ENCODE measurements at regions not wholly inside any gene's neighbourhood (a gene's known extent, or its start where the extent isn't known, plus 50 kb on each side); places are given as distances from the start of the nearest gene placed in this dataset.

- DNase-seq (no peak), ATAC-seq (ENCODE audit: insufficient read depth, low FRiP score) (no peak)
- WGBS, 2 donors = 71 to 79% methylated on average over 3 of the region's 3 CpGs
- Histone ChIP-seq H3K9ac (ENCODE audit: insufficient read depth in 1 of 2, low read length in 2 of 2) (no peak overlapping the region), H3K4me1 (ENCODE audit: control insufficient read depth in 5 of 5, insufficient read depth in 5 of 5, low read length in 5 of 5) (no peaks in the 10 kb centered on the region), H3K27ac (ENCODE audit: low read depth in 1 of 2, low read length in 1 of 2) (no peak overlapping the region), H3K36me3 (ENCODE audit: control insufficient read depth in 4 of 4, insufficient read depth in 4 of 4, low read length in 4 of 4) (no peaks in the 10 kb centered on the region), H3K9me3 (ENCODE audit: control insufficient read depth in 4 of 4, insufficient read depth in 3 of 4, low read length in 3 of 4) (no peaks in the 10 kb centered on the region), H3K4me3 (no peak overlapping the region), H3K27me3 (ENCODE audit: control insufficient read depth in 3 of 3, insufficient read depth in 3 of 3, low read length in 2 of 3) (peaks cover 0 to 4% (median 0%) of the 10 kb centered on the region in 3 donors)
- no peak for TF ChIP-seq CTCF (IDR thresholded peaks at IDR 0.05; ENCODE audit: control extremely low read depth, extremely low read depth)
Observed at GRCh38 chr5:38039826-38040225, 200.0 kb upstream of the GDNF start.

GRCh38 chr5:38039091-38039490 lies 199.2 kb upstream of the GDNF start:
- DNase-seq (no peak), ATAC-seq (ENCODE audit: insufficient read depth, low FRiP score) (no peak)
- Histone ChIP-seq H3K9ac (ENCODE audit: insufficient read depth in 1 of 2, low read length in 2 of 2) (no peak overlapping the region), H3K36me3 (ENCODE audit: control insufficient read depth in 4 of 4, insufficient read depth in 4 of 4, low read length in 4 of 4) (no peaks in the 10 kb centered on the region), H3K9me3 (ENCODE audit: control insufficient read depth in 4 of 4, insufficient read depth in 3 of 4, low read length in 3 of 4) (no peaks in the 10 kb centered on the region), H3K27ac (ENCODE audit: low read depth in 1 of 2, low read length in 1 of 2) (no peak overlapping the region), H3K27me3 (ENCODE audit: control insufficient read depth in 3 of 3, insufficient read depth in 3 of 3, low read length in 2 of 3) (peaks cover 0 to 4% (median 0%) of the 10 kb centered on the region in 3 donors), H3K4me1 (ENCODE audit: control insufficient read depth in 5 of 5, insufficient read depth in 5 of 5, low read length in 5 of 5) (no peaks in the 10 kb centered on the region), H3K4me3 (no peak overlapping the region)
- 90 to 91% methylated on average over 2 of the region's 2 CpGs for WGBS, 2 donors
- TF ChIP-seq CTCF (IDR thresholded peaks at IDR 0.05; ENCODE audit: control extremely low read depth, extremely low read depth) = no peak

- Histone ChIP-seq H3K4me1 (ENCODE audit: control insufficient read depth in 5 of 5, insufficient read depth in 5 of 5, low read length in 5 of 5) (no peaks in the 10 kb centered on the region), H3K27me3 (ENCODE audit: control insufficient read depth in 3 of 3, insufficient read depth in 3 of 3, low read length in 2 of 3) (peaks cover 0 to 4% (median 0%) of the 10 kb centered on the region in 3 donors), H3K27ac (ENCODE audit: low read depth in 1 of 2, low read length in 1 of 2) (no peak overlapping the region), H3K4me3 (no peak overlapping the region), H3K36me3 (ENCODE audit: control insufficient read depth in 4 of 4, insufficient read depth in 4 of 4, low read length in 4 of 4) (no peaks in the 10 kb centered on the region), H3K9me3 (ENCODE audit: control insufficient read depth in 4 of 4, insufficient read depth in 3 of 4, low read length in 3 of 4) (no peaks in the 10 kb centered on the region), H3K9ac (ENCODE audit: insufficient read depth in 1 of 2, low read length in 2 of 2) (no peak overlapping the region)
- 65 to 83% methylated on average over 4 of the region's 4 CpGs for WGBS, 2 donors
- ATAC-seq (ENCODE audit: insufficient read depth, low FRiP score) (no peak), DNase-seq (no peak)
- TF ChIP-seq CTCF (IDR thresholded peaks at IDR 0.05; ENCODE audit: control extremely low read depth, extremely low read depth) = no peak
Observed at GRCh38 chr5:38036765-38037164, 196.9 kb upstream of the GDNF start.

GRCh38 chr5:38032149-38032548 lies 192.3 kb upstream of the GDNF start:
- 81 to 83% methylated on average over 1 of the region's 1 CpG for WGBS, 2 donors
- ATAC-seq (ENCODE audit: insufficient read depth, low FRiP score) (no peak), DNase-seq (no peak)
- Histone ChIP-seq H3K36me3 (ENCODE audit: control insufficient read depth in 4 of 4, insufficient read depth in 4 of 4, low read length in 4 of 4) (no peaks in the 10 kb centered on the region), H3K27me3 (ENCODE audit: control insufficient read depth in 3 of 3, insufficient read depth in 3 of 3, low read length in 2 of 3) (no peaks in the 10 kb centered on the region), H3K9me3 (ENCODE audit: control insufficient read depth in 4 of 4, insufficient read depth in 3 of 4, low read length in 3 of 4) (no peaks in the 10 kb centered on the region), H3K4me3 (no peak overlapping the region), H3K27ac (ENCODE audit: low read depth in 1 of 2, low read length in 1 of 2) (no peak overlapping the region), H3K4me1 (ENCODE audit: control insufficient read depth in 5 of 5, insufficient read depth in 5 of 5, low read length in 5 of 5) (peaks cover 0 to 4% (median 0%) of the 10 kb centered on the region in 5 donors), H3K9ac (ENCODE audit: insufficient read depth in 1 of 2, low read length in 2 of 2) (no peak overlapping the region)
- TF ChIP-seq CTCF (IDR thresholded peaks at IDR 0.05; ENCODE audit: control extremely low read depth, extremely low read depth) = no peak
